Neuronal stem cell (in vitro differentiated cells): ENCODE measurements at regions not wholly inside any gene's neighbourhood (a gene's known extent, or its start where the extent isn't known, plus 50 kb on each side); places are given as distances from the start of the nearest gene placed in this dataset.

Experiments
- DNase-seq: peaks from one replicate; pipeline ENCODE4 v3.0.0-alpha.2; 2013; ENCODE audit warnings: low spot score
- H2AFZ ChIP-seq: one replicate; pipeline ENCODE4 v1.6.1; 2013; ENCODE audit warnings: mild to moderate bottlenecking, low read length, inconsistent platforms
- H2AK5ac ChIP-seq: 2 replicates; pipeline ENCODE4 v1.6.1; 2013; ENCODE audit warnings: low read depth, mild to moderate bottlenecking, inconsistent platforms, low read length, moderate library complexity, mixed read lengths
- H2BK120ac ChIP-seq: 2 replicates; pipeline ENCODE4 v1.6.1; 2013; ENCODE audit warnings: low read depth, mild to moderate bottlenecking, inconsistent platforms, low read length, moderate library complexity, mixed read lengths
- H2BK12ac ChIP-seq: one replicate; pipeline ENCODE4 v1.6.1; 2013; ENCODE audit warnings: low read length, inconsistent platforms
- H2BK15ac ChIP-seq: 2 replicates; pipeline ENCODE4 v1.6.1; 2013; ENCODE audit warnings: mild to moderate bottlenecking, low read length, inconsistent platforms, mixed read lengths
- H2BK5ac ChIP-seq: one replicate; pipeline ENCODE4 v1.6.1; 2013; ENCODE audit warnings: inconsistent platforms, mild to moderate bottlenecking, low read length, moderate library complexity
- H3K14ac ChIP-seq: one replicate; pipeline ENCODE4 v1.6.1; 2013; ENCODE audit warnings: low read length, inconsistent platforms
- H3K18ac ChIP-seq: 2 replicates; pipeline ENCODE4 v1.6.1; 2013; ENCODE audit warnings: low read length, inconsistent platforms
- H3K23ac ChIP-seq: 2 replicates; pipeline ENCODE4 v1.6.1; 2013; ENCODE audit warnings: low read depth, mild to moderate bottlenecking, mixed read lengths, low read length, inconsistent platforms; ENCODE audit not compliant: poor library complexity
- H3K27ac ChIP-seq: replicated peaks from 3 replicates; pipeline ENCODE4 v1.5.1; 2013; ENCODE audit warnings: low read length, inconsistent platforms
- H3K27me3 ChIP-seq, 3 experiments: 2 replicates each; pipeline ENCODE4 v1.6.1; 2013; ENCODE audit warnings: low read length in 3 of 3, mild to moderate bottlenecking in 2 of 3, inconsistent platforms in 1 of 3, low read depth in 1 of 3, mixed read lengths in 1 of 3, moderate library complexity in 1 of 3; ENCODE audit not compliant: control insufficient read depth in 3 of 3, insufficient read depth in 3 of 3
- H3K36me3 ChIP-seq, 2 donors: replicated peaks in 1 of 2; 2 replicates each; pipeline ENCODE4 v1.6.1; 2013; ENCODE audit warnings: low read length in 2 of 2; ENCODE audit not compliant: control insufficient read depth in 2 of 2, insufficient read depth in 2 of 2
- H3K4ac ChIP-seq: 2 replicates; pipeline ENCODE4 v1.6.1; 2013; ENCODE audit warnings: inconsistent platforms, mild to moderate bottlenecking, low read length, moderate library complexity
- H3K4me1 ChIP-seq, 2 donors: 1 replicate in 1 of 2; 2 replicates in 1 of 2; pipeline ENCODE4 v1.6.1; 2013; ENCODE audit warnings: low read length in 2 of 2, low read depth in 1 of 2; ENCODE audit not compliant: control insufficient read depth in 2 of 2, insufficient read depth in 1 of 2
- H3K4me2 ChIP-seq: one replicate; pipeline ENCODE4 v1.6.1; 2013; ENCODE audit warnings: mild to moderate bottlenecking, low read length, inconsistent platforms; ENCODE audit not compliant: insufficient read depth, poor library complexity, severe bottlenecking
- H3K4me3 ChIP-seq, 2 donors: 2 replicates each; pipeline ENCODE4 v1.5.1; 2013; ENCODE audit warnings: low read length in 2 of 2, mild to moderate bottlenecking in 2 of 2, inconsistent platforms in 1 of 2, moderate library complexity in 1 of 2
- H3K79me1 ChIP-seq: one replicate; pipeline ENCODE4 v1.6.1; 2013; ENCODE audit warnings: low read depth, mild to moderate bottlenecking, inconsistent platforms, low read length, moderate library complexity
- H3K9ac ChIP-seq: one replicate; pipeline ENCODE4 v1.6.1; 2013; ENCODE audit warnings: mild to moderate bottlenecking, low read depth, low read length, inconsistent platforms; ENCODE audit not compliant: poor library complexity
- H3K9me3 ChIP-seq, 2 donors: replicated peaks in 1 of 2; 2 replicates each; pipeline versions ENCODE3 to v1.6.1; 2013; ENCODE audit warnings: low read length in 2 of 2, mild to moderate bottlenecking in 2 of 2, inconsistent platforms in 1 of 2, low read depth in 1 of 2, mixed read lengths in 1 of 2, moderate library complexity in 1 of 2; ENCODE audit not compliant: control insufficient read depth in 2 of 2, insufficient read depth in 1 of 2
- H4K8ac ChIP-seq: one replicate; pipeline ENCODE4 v1.6.1; 2013; ENCODE audit warnings: low read depth, mild to moderate bottlenecking, inconsistent platforms, low read length, moderate library complexity
- H4K91ac ChIP-seq: one replicate; pipeline ENCODE4 v1.6.1; 2013; ENCODE audit warnings: low read length, low read depth, mild to moderate bottlenecking, inconsistent platforms; ENCODE audit not compliant: poor library complexity
- WGBS, 2 donors: extraction: QIAGEN DNeasy Blood & Tissue Kit; methylation state at CpG; one replicate each; pipeline ENCODE4 v1.1.7; 2013; ENCODE audit warnings: missing lambda C conversion rate in 2 of 2, mixed read lengths in 1 of 2; ENCODE audit not compliant: insufficient read length in 2 of 2, insufficient replicate concordance in 1 of 2; ENCODE audit errors: extremely low coverage in 2 of 2; 5-methylcytosine and 5-hydroxymethylcytosine counted together

DNA sequence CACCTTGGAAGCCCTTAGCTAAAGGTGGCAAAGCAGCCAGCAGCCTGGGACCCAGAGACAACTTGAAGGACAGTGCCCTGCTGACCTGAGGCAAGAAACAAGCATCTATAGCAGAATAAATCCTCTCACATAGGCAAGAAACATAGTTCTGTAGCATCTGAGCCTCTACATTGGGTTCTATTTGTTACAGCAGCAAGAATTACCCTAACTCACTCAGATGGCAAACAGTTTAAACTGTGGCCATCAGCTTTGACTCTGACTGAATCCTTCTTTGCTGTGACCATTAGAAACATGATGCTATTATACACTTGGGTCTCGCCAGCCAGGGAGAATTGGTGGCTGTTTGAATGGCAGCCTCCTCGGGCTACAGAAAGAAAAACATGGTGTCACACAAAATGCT is 53.1 kb upstream of the CCL1 start:
- no peak overlapping the region for H3K4ac ChIP-seq
- no peaks in the 10 kb centered on the region for H3K9me3 ChIP-seq
- no peak overlapping the region for H3K18ac ChIP-seq
- no peak overlapping the region for H2BK5ac ChIP-seq
- H4K91ac ChIP-seq, result no peak overlapping the region
- no peak overlapping the region for H2AK5ac ChIP-seq
- H3K14ac ChIP-seq, result no peak overlapping the region
- H2BK120ac ChIP-seq, result no peak overlapping the region
- H3K9ac ChIP-seq, result no peak overlapping the region
- no peaks in the 10 kb centered on the region for H3K36me3 ChIP-seq
- H3K23ac ChIP-seq, result no peak overlapping the region
- H3K79me1 ChIP-seq, result no peaks in the 10 kb centered on the region
- WGBS, 2 donors, result no CpG with 5 or more reads among the region's 2 CpGs
- H2BK12ac ChIP-seq, result no peak overlapping the region
- peaks cover 0 to 2% (median 0%) of the 10 kb centered on the region in 3 experiments for H3K27me3 ChIP-seq
- no peak overlapping the region for H3K27ac ChIP-seq
- H3K4me2 ChIP-seq, result no peak overlapping the region
- no peaks in the 10 kb centered on the region for H3K4me1 ChIP-seq
- H2AFZ ChIP-seq, result no peak overlapping the region
- no peak overlapping the region for H4K8ac ChIP-seq
- no peak for DNase-seq
- H2BK15ac ChIP-seq, result no peak overlapping the region
- no peak overlapping the region for H3K4me3 ChIP-seq

DNA sequence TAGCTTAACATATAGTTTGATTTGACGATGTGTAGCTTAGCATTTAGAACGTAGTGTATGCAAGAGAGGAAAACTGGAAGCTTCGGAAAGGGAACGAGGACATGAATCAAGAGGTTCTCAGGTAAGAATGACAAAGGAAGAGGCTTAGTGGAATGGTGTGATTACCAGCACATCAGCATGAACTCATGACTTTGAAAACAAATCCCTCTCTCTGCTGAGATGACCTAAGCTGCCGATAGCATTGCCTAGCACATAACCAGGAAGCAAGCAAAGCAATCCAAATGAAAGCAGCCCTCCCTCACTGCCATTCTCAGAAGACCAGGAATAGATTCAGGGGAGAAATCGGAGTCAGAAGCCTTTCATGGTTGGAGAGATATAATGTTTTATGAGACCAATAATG is 51.3 kb upstream of the CCL1 start:
- no peak for DNase-seq
- no peak overlapping the region for H3K4me3 ChIP-seq
- no peak overlapping the region for H3K27ac ChIP-seq
- no peak overlapping the region for H3K4ac ChIP-seq
- H3K4me1 ChIP-seq, result no peaks in the 10 kb centered on the region
- no peak overlapping the region for H2BK15ac ChIP-seq
- no peaks in the 10 kb centered on the region for H3K79me1 ChIP-seq
- H3K27me3 ChIP-seq, result peaks cover 0 to 2% (median 0%) of the 10 kb centered on the region in 3 experiments
- H3K4me2 ChIP-seq, result no peak overlapping the region
- no peak overlapping the region for H2AFZ ChIP-seq
- H2BK5ac ChIP-seq, result no peak overlapping the region
- H3K36me3 ChIP-seq, result no peaks in the 10 kb centered on the region
- no peak overlapping the region for H3K9ac ChIP-seq
- no peaks in the 10 kb centered on the region for H3K9me3 ChIP-seq
- no peak overlapping the region for H3K14ac ChIP-seq
- H2BK120ac ChIP-seq, result no peak overlapping the region
- no peak overlapping the region for H2BK12ac ChIP-seq
- H2AK5ac ChIP-seq, result no peak overlapping the region
- H4K91ac ChIP-seq, result no peak overlapping the region
- H3K18ac ChIP-seq, result no peak overlapping the region
- no peak overlapping the region for H3K23ac ChIP-seq
- WGBS, 2 donors, result no CpG with 5 or more reads among the region's 6 CpGs
- H4K8ac ChIP-seq, result no peak overlapping the region

DNA sequence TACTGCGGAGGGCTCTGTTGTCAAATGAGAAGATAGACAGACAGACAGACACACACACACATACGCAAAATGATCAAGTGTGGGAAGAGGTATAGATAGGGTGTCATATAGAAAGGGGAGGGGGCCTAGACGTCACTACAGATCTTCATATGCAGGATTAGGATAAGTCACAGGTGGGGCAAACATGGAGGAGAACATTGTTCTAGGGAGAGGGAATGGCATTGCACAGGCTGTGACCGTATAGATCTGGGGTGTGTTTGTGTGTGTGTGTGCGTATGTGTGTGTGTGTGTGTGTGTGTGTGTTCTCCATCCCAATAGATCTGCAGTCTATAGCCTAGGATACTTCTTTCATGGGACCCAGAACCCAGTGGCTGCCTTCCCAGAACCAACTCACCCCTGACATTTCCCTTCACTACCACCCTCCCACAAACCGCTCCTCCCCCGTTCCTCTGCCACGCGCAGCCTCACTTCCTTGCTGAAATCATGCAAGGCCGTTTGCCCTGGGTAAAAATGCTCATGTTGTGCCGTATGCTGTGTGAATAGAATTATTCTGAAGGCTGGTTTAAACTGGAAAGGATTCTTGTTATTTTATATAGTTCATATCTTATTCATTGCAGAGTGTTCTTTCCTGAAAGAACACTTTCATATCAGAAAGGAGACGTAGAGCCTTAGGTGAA is 50.5 kb upstream of the CCL1 start:
- H4K91ac ChIP-seq, result no peak overlapping the region
- 100% methylated on average over 4 of the region's 12 CpGs; no CpG with 5 or more reads in 1 of the 2 donors for WGBS, 2 donors

DNA sequence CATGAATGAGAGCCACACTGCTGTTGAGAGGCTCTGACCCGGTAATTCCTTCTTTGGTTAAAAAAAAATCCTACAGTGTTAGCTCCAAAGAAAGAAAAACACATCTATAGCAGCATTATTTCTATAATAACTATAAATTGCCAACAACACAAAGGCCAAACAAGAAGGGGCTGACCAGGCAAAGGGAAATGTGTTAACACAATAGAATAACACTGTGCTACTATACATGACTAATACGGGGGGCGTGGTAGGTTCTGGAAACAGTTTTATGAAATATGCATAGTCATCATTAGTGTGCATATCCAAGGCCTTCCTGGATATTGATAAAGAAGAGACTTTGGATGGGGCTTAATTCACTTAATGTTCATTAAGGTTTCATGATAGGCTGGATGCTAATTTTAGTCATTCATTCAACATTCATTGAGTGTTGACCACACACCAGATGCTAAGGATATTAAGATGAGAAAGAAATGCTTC is 50.0 kb upstream of the CCL1 start:
- no CpG with 5 or more reads among the region's 3 CpGs for WGBS, 2 donors
- no peak overlapping the region for H3K4me2 ChIP-seq
- H3K14ac ChIP-seq, result no peak overlapping the region
- H3K27ac ChIP-seq, result no peak overlapping the region
- no peak overlapping the region for H3K4me3 ChIP-seq
- H2BK120ac ChIP-seq, result no peak overlapping the region
- no peak overlapping the region for H2AK5ac ChIP-seq
- H2BK15ac ChIP-seq, result no peak overlapping the region
- H3K4me1 ChIP-seq, result no peaks in the 10 kb centered on the region
- H3K4ac ChIP-seq, result no peak overlapping the region
- H3K18ac ChIP-seq, result no peak overlapping the region
- H3K27me3 ChIP-seq, result peaks cover 0 to 2% (median 0%) of the 10 kb centered on the region in 3 experiments
- no peaks in the 10 kb centered on the region for H3K36me3 ChIP-seq
- H4K91ac ChIP-seq, result no peak overlapping the region
- H2BK5ac ChIP-seq, result no peak overlapping the region
- DNase-seq, result no peak
- H2BK12ac ChIP-seq, result no peak overlapping the region
- H4K8ac ChIP-seq, result no peak overlapping the region
- H3K23ac ChIP-seq, result no peak overlapping the region
- H2AFZ ChIP-seq, result no peak overlapping the region
- no peak overlapping the region for H3K9ac ChIP-seq
- H3K9me3 ChIP-seq, result no peaks in the 10 kb centered on the region
- H3K79me1 ChIP-seq, result no peaks in the 10 kb centered on the region

More for the DNA sequence above, 50.5 kb upstream of the CCL1 start:
- H3K36me3 ChIP-seq, result no peaks in the 10 kb centered on the region
- H3K4me1 ChIP-seq, result no peaks in the 10 kb centered on the region
- DNase-seq, result no peak
- H3K9ac ChIP-seq, result no peak overlapping the region
- no peak overlapping the region for H3K18ac ChIP-seq
- no peaks in the 10 kb centered on the region for H3K9me3 ChIP-seq
- no peak overlapping the region for H3K14ac ChIP-seq
- H3K27me3 ChIP-seq, result peaks cover 0 to 2% (median 0%) of the 10 kb centered on the region in 3 experiments
- no peaks in the 10 kb centered on the region for H3K79me1 ChIP-seq
- H2AFZ ChIP-seq, result no peak overlapping the region
- no peak overlapping the region for H2BK5ac ChIP-seq
- H3K4ac ChIP-seq, result no peak overlapping the region
- H3K23ac ChIP-seq, result no peak overlapping the region
- H2AK5ac ChIP-seq, result no peak overlapping the region
- H3K27ac ChIP-seq, result no peak overlapping the region
- H3K4me2 ChIP-seq, result no peak overlapping the region
- no peak overlapping the region for H2BK12ac ChIP-seq
- no peak overlapping the region for H2BK120ac ChIP-seq
- H4K8ac ChIP-seq, result no peak overlapping the region
- H3K4me3 ChIP-seq, result no peak overlapping the region
- H2BK15ac ChIP-seq, result no peak overlapping the region
